ENCODE measurements at regions not wholly inside any gene's neighbourhood (a gene's known extent, or its start where the extent isn't known, plus 50 kb on each side); places are given as distances from the start of the nearest gene placed in this dataset.

DNA sequence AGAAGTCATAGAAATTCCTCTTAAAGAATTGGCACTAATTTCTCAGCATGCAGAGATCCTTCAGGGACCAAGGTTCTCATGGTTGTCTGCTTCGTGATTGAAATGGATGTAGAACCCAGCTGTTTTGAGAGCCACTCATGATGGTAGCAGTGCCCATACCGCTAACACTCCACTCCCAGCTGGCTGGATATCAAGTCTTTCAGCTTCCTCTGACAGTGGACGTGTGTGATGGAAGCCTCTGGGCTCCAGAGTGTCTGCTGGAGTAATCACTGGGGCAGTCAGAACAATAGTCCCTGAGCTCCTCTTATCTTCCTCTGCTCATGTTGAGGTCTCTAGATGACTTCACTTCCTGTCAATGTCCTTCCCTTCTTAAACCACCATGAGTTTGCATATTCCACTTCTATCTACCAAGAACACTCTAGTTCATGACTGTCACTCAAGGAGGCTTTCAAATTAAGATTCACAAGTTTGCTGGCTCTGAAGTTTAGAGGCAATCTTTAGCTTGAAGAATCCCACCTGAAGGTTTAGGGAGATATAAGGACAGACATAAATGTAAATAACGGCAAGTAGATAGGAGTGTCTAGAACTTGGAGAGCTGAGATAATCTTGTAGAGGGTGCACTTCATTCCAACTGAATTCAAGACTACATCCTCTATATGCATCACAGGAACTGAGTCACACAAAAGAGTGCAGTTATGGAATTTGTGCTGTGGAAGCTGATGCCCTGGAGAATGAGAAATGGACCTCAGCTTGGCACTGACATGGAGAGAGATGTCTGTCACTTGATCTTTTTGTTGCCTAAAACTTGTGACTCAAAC lies 64.5 kb upstream of the WDR1 start:
- no peak overlapping the region for H3K4me3 ChIP-seq (replicated peaks in 1 of 2; ENCODE audit: low read depth in 1 of 2, low read length in 2 of 2)
- H3K9me3 ChIP-seq (ENCODE audit: control insufficient read depth in 1 of 2, insufficient read depth in 1 of 2, low read depth in 1 of 2, low read length in 2 of 2), result no peaks in the 10 kb centered on the region
- ChIA-PET RAD21 (ENCODE audit: low non-redundant PET in 1 of 2, low total read pairs in 2 of 2, uncharacterized antibody in 2 of 2, unreplicated experiment in 2 of 2) (no interaction called here), POLR2A (no interaction called here), CTCF (no interaction called here)
- TF ChIP-seq CBX3 (IDR thresholded peaks at IDR 0.05; ENCODE audit: low read depth) (no peak), TCF7L2 (IDR thresholded peaks at IDR 0.05; ENCODE audit: borderline replicate concordance, extremely low read depth, insufficient read depth, insufficient read length) (no peak), ZNF274 (IDR thresholded peaks at IDR 0.05; ENCODE audit: low read depth, low read length) (no peak), ELF1 (IDR thresholded peaks at IDR 0.05; ENCODE audit: borderline replicate concordance, low read depth) (no peak), EZH2 (IDR thresholded peaks at IDR 0.05) (no peak), EZH2phosphoT487 (IDR thresholded peaks at IDR 0.05; ENCODE audit: borderline replicate concordance) (no peak), EGR1 (IDR thresholded peaks at IDR 0.05; ENCODE audit: low read depth) (no peak), POLR2A (IDR thresholded peaks at IDR 0.05; ENCODE audit: borderline replicate concordance, extremely low read depth, insufficient read depth, insufficient read length) (no peak)
- TF ChIP-seq, protein P1, sequence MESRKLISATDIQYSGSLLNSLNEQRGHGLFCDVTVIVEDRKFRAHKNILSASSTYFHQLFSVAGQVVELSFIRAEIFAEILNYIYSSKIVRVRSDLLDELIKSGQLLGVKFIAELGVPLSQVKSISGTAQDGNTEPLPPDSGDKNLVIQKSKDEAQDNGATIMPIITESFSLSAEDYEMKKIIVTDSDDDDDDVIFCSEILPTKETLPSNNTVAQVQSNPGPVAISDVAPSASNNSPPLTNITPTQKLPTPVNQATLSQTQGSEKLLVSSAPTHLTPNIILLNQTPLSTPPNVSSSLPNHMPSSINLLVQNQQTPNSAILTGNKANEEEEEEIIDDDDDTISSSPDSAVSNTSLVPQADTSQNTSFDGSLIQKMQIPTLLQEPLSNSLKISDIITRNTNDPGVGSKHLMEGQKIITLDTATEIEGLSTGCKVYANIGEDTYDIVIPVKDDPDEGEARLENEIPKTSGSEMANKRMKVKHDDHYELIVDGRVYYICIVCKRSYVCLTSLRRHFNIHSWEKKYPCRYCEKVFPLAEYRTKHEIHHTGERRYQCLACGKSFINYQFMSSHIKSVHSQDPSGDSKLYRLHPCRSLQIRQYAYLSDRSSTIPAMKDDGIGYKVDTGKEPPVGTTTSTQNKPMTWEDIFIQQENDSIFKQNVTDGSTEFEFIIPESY (IDR thresholded peaks at IDR 0.05; ENCODE audit: extremely low read depth, insufficient replicate concordance, low read length), result no peak
- intact Hi-C loops (cut with micrococcal nuclease), result no loop called here
- H3K9ac ChIP-seq (ENCODE audit: low read length), result no peak overlapping the region
- BruUV-seq (replicated peaks), result no TSS peak
- no peak overlapping the region for H3K4me2 ChIP-seq (ENCODE audit: low read length)
- DNase-seq (ENCODE audit: low read depth, low spot score) (no peak), ATAC-seq (no peak)
- no peaks in the 10 kb centered on the region for H3K4me1 ChIP-seq (ENCODE audit: control insufficient read depth in 1 of 2, insufficient read depth in 2 of 2, low read length in 2 of 2)
- no peaks in the 10 kb centered on the region for H4K20me1 ChIP-seq (ENCODE audit: insufficient read depth)
- H3K27me3 ChIP-seq (ENCODE audit: insufficient read depth, low read length), result peaks cover 7% of the 10 kb centered on the region; the same call in 1 of the 2 replicates
- no peak overlapping the region for H2AFZ ChIP-seq (ENCODE audit: low read depth, low read length, poor library complexity, severe bottlenecking)
- no peak overlapping the region for H3K27ac ChIP-seq (ENCODE audit: low read depth, low read length)
- H3K9me2 ChIP-seq (ENCODE audit: insufficient read depth), result no peaks in the 10 kb centered on the region
- no peaks in the 10 kb centered on the region for H3K36me3 ChIP-seq (ENCODE audit: control insufficient read depth in 1 of 2, insufficient read depth in 2 of 2, low read length in 2 of 2)
- no peaks in the 10 kb centered on the region for H3K79me2 ChIP-seq (ENCODE audit: insufficient read depth, low read length)

All from HCT116 (cell line).